Hindlimb muscle (tissue), 1 donor: ENCODE measurements at regions not wholly inside any gene's neighbourhood (a gene's known extent, or its start where the extent isn't known, plus 50 kb on each side); places are given as distances from the start of the nearest gene placed in this dataset.
"Not testable (repeated sequence)": the region's sequence is repeated elsewhere in the genome, so short reads cannot be mapped to it uniquely, and the experiment has no call there.

Experiments used
- DNase-seq: peaks from one replicate; pipeline ENCODE4 v3.0.0-alpha.2; 2013

DNA sequence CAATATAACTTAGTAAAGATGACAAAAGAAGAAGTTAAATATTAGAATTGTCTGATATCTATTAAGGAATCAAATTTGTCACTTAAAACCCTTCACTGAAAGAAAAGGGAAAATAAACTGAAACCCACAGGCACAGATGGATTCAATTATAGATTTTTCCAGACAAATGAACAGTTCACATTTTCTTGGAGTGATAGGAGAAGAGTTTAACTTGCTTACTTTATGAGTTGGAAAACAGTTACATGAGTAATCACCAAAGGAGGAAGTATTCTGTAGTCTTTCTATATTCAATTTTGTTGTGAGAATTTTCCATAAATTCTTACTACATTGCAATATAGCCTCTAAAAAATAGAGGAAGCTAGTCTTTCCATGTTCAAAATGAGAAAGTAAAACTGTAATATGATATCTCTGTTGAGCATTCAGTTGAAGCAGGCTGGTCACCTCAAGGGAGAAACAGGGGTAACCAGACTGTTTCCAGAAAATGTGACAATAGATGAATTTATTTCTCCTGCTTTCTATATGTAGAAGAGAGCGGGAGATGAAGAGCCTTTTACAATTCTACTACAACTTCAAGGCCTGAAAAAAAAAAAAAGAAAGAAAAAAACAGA, 330.3 kb upstream of the EPHA5 start:
- DNase-seq = peak; percentile 23

DNA sequence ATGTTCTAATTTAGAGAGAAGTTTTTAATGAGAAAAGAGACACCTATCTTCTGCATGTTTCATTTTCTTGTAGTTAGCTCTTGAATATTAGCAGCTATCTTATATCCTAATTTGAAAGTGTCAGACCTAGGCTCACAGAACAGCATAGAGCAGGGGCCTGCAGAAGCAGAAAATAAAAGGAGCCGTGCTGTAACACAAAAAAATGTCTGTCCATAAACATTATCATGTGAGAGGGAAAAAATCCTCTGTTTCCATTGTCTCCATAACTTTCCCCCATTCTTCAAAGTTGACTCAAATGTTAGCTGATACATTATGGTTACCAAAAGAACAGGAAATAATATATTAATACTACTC, 329.2 kb upstream of the EPHA5 start:
- DNase-seq = no peak

DNA sequence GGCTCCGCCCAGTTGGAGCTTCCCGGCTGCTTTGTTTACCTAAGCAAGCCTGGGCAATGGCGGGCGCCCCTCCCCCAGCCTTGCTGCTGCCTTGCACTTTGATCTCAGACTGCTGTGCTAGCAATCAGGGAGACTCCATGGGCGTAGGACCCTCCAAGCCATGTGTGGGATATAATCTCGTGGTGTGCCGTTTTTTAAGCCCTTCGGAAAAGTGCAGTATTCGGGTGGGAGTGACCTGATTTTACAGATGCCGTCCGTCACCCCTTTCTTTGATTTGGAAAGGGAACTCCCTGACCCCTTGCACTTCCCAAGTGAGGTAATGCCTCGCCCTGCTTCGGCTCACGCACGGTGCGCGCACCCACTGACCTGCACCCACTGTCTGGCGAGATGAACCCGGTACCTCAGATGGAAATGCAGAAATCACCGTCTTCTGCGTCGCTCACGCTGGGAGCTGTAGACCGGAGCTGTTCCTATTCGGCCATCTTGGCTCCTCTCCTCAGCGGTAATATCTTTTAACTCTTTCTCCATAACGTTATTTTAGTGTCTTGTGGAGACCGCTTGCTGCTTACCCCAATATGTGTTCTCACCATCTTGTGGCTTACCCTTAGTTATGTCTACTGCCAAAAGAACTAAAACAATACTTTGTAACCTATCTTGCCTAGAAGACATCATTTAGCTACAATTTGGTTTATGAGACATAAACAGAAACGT, 328.7 kb upstream of the EPHA5 start:
- DNase-seq = not testable (repeated sequence)

DNA sequence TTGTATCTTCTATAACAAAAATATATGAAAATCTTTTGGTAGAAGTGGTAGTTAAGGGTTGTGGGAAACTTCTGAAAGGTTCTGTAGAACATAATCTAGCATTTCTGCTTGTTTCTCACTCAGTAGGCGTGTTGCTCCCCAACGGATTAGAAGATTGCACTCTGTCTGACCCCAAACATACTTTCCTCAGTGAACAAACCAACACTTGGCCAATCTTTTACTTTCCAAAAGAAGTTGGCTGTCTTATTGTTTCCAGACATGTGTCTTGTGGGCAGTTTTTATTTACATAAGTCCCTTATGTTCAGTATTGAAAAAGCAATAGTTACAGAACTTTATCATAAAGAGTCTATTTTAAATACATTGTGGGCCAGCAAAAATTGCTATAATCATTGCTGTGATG, 312.8 kb upstream of the EPHA5 start:
- DNase-seq = peak; percentile 51

DNA sequence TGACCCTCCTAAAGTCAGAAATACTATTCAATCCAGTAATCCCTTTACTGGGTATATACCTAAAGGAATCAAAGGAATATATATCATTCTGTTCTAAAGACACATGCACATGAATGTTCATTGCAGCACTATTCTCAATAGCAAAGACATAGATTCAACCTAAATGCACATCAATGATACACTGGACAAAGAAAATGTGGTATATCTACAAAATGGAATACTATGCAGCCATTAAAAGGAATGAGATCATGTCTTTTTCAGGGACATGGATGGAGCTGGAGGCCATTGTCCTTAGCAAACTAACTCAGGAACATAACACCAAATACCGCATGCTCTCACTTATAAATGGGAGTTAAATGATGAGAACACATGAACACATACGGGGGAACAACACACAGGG, 306.0 kb upstream of the EPHA5 start:
- DNase-seq = no peak

DNA sequence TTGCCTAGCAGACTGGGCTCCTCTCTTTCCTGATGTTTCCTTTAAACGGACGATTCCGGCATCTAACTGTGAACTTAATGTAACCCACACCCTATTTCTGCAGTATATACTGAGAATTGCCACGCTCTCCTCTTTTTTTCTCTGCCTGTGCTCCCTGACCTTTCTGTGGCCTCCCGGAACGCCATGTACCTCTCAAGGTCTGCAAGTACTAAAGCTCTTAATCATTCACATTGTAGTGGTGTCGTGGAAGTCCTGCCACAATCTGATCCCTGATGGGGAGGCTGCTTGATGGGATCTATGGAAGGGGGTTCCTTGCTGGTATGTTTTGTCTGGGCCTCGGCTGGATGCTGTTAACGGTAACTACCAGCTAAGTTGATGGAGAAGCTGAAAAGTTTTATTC, 302.9 kb upstream of the EPHA5 start:
- DNase-seq = no peak

DNA sequence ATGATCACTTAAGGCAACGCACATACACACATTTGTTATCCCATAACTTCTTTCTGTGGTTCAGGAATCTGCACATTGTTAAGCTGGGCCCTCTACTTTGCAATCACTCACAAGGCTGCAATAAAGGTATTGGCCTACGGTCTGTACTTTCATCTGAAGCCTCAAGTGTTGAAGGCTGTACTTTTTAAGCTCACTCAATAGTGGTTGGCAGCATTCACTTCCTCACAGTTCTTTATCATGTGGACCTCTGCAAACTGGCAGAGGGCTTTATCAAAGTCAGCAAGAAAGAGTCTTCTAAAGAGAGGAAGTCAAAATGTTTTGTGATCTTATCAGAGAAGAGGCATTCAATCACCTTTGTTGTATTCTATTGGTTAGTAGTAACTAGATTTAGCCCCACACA, 301.4 kb upstream of the EPHA5 start:
- DNase-seq = no peak

DNA sequence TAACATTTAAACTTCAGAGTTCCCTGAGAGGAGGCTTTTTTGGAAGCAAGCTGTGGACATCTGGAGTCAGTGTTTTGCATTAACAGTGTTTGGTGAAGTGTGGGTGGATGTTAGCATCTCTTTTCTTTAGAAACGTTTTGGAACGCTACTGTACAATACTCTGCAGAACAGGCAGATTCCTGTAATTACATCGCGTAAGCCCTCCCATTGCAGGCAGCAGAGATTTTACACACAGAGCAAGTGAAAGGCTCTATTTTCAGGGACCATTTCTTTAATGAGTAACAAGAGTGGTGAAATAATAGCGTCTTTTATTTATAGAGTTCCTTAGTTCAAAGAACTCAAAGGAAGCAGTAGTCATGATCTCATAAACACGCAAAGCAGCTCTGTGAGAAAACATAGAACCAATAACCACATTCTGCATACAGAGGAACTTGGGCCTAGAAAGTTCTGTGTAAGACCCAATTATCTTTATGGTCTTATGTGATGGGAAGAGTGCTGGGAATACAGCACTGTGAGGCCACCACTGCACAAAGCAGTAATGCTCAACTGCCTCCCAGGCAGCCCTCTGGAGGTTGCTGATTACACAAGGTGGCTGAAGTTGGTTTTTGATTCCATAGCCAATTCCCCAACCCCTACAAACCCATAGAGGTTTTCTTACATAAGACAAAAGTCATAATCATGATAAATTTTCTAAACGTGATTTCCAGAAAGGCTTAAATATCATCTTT, 298.7 kb upstream of the EPHA5 start:
- DNase-seq = peak; percentile 54

DNA sequence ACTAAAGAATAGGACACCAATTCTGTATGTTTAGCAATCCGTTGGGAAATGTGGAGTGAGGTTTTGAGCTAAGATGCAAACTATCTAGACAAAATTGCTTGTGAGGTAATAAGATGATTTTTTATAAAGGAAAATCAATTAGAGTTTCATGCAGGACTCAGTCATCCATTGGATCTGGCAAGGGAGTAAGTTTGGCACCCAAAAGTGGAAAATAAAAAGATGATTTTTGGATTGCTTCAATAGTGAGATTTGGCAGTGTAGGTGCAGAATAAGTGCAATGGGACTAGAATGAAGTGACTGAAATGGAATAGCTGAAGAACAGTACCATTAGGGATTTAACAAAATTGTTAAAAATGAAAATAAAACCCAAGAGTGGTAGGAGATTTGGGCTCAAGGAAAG, 290.5 kb upstream of the EPHA5 start:
- DNase-seq = no peak

DNA sequence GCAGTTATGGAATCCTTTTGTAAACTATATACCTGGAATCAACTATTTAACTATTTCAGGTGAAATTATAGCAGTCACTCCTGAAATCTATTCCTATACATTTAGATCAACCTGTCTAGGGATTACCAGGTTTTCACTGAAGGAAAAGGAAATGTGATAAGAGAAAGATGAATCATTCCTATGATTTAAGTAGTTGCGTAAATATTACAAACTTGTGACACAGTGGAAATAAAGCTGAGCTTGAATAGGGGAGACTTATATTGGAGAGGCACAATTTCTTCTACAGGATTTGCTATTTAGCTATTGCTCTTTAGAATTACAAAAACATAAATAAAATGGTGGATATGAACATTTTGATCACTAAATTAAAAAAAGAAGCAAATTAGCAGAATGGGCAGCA, 284.1 kb upstream of the EPHA5 start:
- no peak for DNase-seq

DNA sequence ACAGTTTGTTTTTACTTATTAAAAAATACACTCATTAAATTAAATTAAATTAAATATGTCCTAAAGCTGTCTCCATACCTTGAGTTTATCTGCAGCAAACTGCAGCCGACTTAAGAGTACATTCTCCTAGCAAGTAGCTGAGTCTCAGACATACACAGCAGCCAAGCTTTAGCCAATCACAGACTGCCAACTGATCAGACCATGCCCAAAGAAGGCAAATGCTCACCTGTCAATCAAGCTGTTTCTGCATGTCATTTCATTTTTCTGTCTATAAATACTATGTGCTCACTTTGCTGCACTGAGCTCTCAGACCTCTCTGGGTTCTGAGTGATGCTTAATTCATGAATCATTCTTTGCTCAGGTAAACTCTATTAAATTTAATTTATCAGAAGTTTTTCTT, 280.9 kb upstream of the EPHA5 start:
- DNase-seq = no peak

DNA sequence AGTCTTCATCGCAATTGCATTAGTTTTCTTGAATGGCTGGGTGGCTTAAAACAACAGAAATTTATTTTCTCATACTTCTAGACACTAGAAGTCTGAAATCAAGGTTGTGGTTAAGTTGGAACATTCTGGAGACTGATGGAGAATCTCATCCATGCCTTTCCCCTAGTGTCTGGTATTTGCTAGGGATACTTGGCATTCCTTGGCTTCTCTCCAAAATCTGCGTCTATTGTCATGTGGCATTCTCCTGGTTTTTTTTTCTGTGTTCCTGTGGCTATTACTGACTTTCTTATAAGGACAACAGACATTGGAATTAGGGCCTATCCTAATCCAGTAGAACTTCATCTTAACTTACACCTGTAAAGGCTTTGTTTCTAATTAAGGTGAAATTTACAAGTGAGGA, 272.8 kb upstream of the EPHA5 start:
- DNase-seq = no peak

DNA sequence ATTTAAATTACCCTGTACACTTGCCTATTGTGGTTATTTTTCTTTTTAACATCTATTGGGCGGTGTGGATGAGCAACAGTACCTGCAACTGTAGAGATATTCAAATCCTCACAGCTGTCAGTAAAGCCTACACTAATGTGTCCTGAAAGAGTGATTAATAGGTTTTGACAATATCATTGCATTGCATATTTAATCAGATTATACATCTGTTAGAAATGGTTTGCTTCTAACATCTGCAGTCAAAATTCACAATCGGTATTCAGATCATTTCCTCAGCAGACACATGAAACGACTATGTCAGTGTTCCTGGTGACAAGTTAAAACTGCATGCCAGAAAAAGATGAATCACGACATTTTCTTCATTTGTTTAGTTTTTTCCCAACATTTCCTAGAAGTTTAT, 254.6 kb upstream of the EPHA5 start:
- DNase-seq = no peak

DNA sequence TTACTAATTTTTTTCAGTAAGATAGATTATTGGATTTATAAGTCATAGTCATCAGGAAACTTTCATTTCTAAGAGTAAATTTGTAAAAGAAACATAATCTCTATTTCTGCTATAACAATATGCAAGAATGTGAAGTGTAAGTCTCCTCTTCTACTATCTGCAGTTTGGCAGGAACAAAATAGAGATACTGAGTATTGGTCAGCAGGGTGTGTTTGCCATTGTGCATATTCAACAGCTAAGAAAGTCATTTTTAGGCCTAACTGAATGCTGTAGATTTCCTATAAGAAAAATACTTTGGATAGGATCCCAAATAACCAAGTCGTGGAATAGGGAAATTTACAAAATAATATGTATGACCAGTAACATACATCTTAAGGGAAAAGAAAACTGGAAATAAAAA, 253.3 kb upstream of the EPHA5 start:
- DNase-seq = no peak

DNA sequence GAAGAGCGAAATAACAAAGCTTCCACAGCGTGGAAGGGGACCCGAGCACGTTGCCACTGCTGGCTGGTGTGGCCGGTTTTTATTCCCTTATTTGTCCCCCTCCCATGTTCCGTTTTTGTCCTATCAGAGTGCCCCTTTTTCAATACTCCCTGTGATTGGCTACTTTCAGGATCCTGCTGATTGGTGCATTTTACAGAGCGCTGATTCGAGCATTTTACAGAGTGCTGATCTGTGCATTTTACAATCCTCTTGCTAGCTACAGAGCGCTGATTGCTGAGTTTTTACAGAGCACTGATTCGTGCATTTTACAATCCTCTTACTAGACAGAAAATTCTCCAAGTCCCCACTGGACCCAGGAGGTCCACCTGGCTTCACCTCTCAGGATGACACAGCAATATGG, 250.9 kb upstream of the EPHA5 start:
- no peak for DNase-seq

DNA sequence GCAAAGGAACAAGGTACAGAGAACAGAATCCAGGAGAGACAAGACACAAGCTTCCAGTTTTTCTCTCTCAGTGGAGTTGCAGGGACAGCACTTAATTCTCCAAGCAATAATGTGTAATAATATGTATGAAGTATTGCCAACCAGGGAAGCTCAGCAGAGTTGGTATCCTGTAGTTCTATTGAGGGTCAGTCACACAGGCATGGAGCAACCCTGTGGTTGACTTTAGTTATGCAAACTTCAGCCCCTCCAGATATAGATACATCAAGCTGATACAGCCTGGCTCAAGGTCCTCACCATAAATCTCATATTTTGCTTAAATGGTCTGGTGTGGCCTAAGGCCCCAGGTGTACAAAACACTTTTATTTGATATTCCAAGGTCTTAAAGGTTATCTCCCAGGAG, 248.6 kb upstream of the EPHA5 start:
- no peak for DNase-seq

DNA sequence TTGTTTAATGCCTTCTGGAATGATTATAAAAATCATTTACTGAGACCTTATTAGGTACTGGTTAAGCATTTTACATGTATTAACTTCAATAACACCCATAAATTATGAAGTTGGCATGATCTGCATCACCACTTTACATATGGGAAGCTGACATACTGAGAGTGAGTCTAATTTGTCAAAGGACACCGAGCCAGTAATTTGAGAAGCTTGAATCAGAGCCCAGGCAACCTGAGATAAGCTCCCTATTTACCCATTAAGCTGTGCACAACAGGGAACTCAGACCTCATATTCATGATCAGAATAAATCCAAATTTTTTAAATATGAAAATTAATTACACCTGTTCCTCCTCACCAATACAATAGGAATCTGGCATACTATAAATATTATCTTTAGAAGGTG, 247.9 kb upstream of the EPHA5 start:
- no peak for DNase-seq

DNA sequence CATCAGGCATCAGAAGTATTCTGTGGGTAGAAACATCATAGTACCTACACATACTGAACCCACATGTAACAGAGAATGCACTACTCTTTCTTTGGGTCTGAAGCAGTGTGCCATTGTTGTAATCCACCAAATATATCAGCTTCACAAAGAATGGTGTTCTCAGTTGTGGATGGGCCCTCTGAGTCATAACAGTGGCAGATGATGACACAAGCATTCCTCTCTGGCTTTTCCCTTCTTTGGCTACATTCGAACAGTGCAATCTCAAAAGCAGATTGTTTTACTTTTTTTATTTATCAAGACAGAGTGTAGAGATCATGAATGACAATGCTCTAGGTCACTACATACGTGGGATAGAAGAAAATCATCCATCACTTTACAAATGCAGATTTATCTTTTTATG, 247.2 kb upstream of the EPHA5 start:
- DNase-seq = no peak

DNA sequence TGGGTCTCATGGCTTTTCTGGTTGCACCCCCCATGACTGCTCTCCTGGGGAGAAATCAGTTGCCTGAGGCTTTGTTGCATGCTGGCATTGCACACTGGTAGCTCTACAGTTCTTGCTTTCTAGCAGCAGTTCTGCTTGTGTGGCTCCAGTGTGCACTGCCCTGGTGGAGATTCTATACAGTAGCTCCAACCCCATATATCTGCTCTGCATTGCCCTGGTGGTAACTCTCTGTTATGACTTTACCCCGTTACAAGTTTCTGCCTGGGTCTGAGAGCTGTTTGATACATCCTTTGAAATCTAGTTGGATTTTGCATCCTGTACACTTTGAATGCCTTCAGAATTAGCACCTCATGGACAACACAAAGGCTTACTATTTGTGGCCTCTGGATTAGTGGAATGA, 241.4 kb upstream of the EPHA5 start:
- DNase-seq = no peak

DNA sequence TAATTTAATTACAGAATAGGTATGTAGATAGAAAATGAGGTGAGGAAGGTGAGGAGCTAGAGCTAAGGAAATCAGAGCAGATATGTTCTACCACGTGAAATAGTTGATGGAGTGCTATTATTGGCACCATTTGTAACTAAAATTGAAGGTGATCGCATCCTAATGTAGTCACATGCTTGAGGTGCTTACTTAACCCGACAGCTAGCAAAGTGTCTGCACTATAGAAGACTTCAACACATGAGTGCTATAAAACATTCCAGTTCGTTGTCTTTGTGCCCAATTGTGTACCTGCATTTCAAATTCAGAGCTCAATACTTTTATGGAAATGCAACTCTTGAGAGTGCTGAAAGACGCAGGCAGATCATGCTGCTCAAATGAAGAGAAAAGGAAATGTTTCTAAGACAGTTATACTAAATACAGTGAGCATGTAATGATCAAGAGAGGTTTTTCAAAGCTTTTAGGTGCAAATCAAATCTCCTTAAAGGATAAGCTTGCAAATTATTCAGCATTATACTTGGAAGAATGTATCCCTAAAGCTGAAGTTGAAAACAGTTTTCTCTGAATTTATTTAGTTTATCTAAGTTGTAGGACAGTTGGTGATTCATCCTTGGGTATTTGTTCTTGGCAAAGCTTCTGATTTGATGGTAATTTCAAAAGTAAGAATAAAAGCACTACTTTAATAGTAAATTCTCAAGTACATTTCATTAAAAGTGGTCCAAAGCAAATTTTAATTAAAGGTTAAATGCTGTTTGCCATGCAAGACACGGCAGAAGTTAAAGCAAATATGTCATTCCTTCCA, 223.9 kb upstream of the EPHA5 start:
- DNase-seq = no peak

DNA sequence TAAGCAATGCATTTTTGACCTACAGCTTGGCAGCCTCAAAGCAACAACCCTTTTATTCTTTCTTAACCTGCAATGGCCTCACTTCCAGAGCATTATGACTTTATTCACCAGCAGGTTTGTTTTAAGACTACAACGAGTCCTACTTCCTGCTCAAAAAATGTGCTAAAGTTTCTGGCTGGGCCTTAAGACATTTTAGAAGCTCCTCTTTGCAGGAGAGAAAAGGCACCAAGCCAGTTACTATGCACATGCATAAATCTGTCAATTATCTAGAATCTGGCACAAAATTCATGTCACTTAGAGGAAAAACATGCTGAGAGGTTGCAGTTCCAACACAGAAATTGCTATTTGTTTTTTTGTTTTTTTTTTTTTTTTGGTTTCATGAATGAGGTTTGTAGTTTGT, 223.0 kb upstream of the EPHA5 start:
- DNase-seq = no peak

DNA sequence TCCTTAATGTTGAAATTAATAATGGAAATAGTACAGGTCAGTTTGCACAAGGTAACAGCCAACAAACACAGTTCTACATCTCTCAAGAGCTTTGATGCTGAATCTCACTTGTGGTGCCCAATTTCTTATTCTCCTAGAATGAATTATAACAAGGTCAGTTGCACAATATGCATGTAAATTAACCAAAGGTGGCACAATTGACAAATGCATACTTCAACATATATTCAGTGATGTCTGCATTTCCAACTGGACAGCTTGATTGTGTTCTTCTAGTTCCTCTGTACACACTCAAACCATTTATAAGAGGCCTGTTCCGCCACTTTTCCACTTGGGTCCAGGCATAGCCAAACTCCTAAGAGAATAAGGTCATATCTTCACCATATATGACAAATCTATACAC, 210.3 kb upstream of the EPHA5 start:
- no peak for DNase-seq

DNA sequence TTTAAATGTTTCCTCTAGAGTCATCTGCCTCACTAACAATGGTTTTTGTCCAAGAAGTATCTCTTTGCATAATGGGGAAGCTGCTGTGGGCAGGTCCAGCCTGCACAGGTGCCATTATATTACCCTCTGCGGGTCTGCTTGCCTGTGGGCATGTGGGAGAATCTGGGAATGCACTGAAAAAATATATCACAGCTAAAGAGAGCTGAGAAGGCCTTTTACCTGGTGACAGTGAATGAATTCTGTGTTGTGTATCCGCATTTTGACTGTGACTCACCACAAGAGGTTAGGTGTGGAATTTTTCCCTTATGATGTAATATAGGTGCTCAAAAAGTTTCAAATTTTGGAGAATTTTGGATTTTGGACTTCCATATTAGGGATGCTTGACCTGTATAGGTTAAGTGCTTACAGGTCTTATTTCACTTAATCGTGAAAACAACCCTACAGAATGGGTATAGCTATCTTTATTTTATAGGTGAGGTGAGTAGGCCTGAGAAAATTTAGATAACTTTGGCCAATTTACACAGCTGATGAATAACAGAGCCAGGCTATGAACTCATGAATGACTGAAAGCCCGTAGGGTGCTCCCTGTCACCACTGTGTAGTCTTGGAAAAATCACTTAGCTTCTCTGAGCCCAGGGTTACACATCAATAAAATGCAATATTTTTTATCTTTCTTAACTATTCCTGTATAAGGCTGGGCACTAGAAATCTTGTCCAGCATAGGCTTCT, 198.0 kb upstream of the EPHA5 start:
- no peak for DNase-seq
